ENCODE measurements at regions not wholly inside any gene's neighbourhood (a gene's known extent, or its start where the extent isn't known, plus 50 kb on each side); places are given as distances from the start of the nearest gene placed in this dataset.
"Not testable (repeated sequence)": the region's sequence is repeated elsewhere in the genome, so short reads cannot be mapped to it uniquely, and the experiment has no call there.

GRCh38 chr1:16794609-16795008, 54.3 kb downstream of the RNU1-4 start:
- H3K14ac ChIP-seq (ENCODE audit: low read length); H2BK15ac ChIP-seq (ENCODE audit: low read length); DNase-seq (ENCODE audit: low spot score); H3K9ac ChIP-seq (ENCODE audit: low read depth, low read length, poor library complexity); H3K9me3 ChIP-seq (replicated peaks in 1 of 2; ENCODE audit: control insufficient read depth in 2 of 2, insufficient read depth in 1 of 2, low read depth in 1 of 2, low read length in 2 of 2); H2BK5ac ChIP-seq (ENCODE audit: low read length); H3K27ac ChIP-seq (replicated peaks; ENCODE audit: low read length); H3K79me1 ChIP-seq (ENCODE audit: low read depth, low read length); H2AFZ ChIP-seq (ENCODE audit: low read length); H4K8ac ChIP-seq (ENCODE audit: low read depth, low read length); H3K4ac ChIP-seq (ENCODE audit: low read length); H3K36me3 ChIP-seq (replicated peaks in 1 of 2; ENCODE audit: control insufficient read depth in 2 of 2, insufficient read depth in 2 of 2, low read length in 2 of 2); H4K91ac ChIP-seq (ENCODE audit: low read depth, low read length, poor library complexity); H2BK12ac ChIP-seq (ENCODE audit: low read length); H3K27me3 ChIP-seq (ENCODE audit: control insufficient read depth in 3 of 3, insufficient read depth in 3 of 3, low read depth in 1 of 3, low read length in 3 of 3); H3K23ac ChIP-seq (ENCODE audit: low read depth, low read length, poor library complexity); H3K4me1 ChIP-seq (ENCODE audit: control insufficient read depth in 2 of 2, insufficient read depth in 1 of 2, low read depth in 1 of 2, low read length in 2 of 2); H3K4me3 ChIP-seq (ENCODE audit: low read length in 2 of 2); H2AK5ac ChIP-seq (ENCODE audit: low read depth, low read length); H2BK120ac ChIP-seq (ENCODE audit: low read depth, low read length); H3K4me2 ChIP-seq (ENCODE audit: insufficient read depth, low read length, poor library complexity, severe bottlenecking): not testable (repeated sequence)
- H3K18ac ChIP-seq (ENCODE audit: low read length), result peak overlapping the region; percentile 81
- no CpG with 5 or more reads among the region's 6 CpGs for WGBS, 2 donors (ENCODE audit: extremely low coverage in 2 of 2, insufficient read length in 2 of 2, insufficient replicate concordance in 1 of 2)

GRCh38 chr1:16795119-16795518, 54.8 kb downstream of the RNU1-4 start:
- not testable (repeated sequence) for H3K36me3 ChIP-seq (replicated peaks in 1 of 2; ENCODE audit: control insufficient read depth in 2 of 2, insufficient read depth in 2 of 2, low read length in 2 of 2); H3K4ac ChIP-seq (ENCODE audit: low read length); H3K9ac ChIP-seq (ENCODE audit: low read depth, low read length, poor library complexity); H2BK15ac ChIP-seq (ENCODE audit: low read length); H3K79me1 ChIP-seq (ENCODE audit: low read depth, low read length); H4K8ac ChIP-seq (ENCODE audit: low read depth, low read length); H2BK120ac ChIP-seq (ENCODE audit: low read depth, low read length); H4K91ac ChIP-seq (ENCODE audit: low read depth, low read length, poor library complexity); H2BK12ac ChIP-seq (ENCODE audit: low read length); DNase-seq (ENCODE audit: low spot score); H3K27me3 ChIP-seq (ENCODE audit: control insufficient read depth in 3 of 3, insufficient read depth in 3 of 3, low read depth in 1 of 3, low read length in 3 of 3); H2AK5ac ChIP-seq (ENCODE audit: low read depth, low read length); H3K18ac ChIP-seq (ENCODE audit: low read length); H3K4me2 ChIP-seq (ENCODE audit: insufficient read depth, low read length, poor library complexity, severe bottlenecking); H3K9me3 ChIP-seq (replicated peaks in 1 of 2; ENCODE audit: control insufficient read depth in 2 of 2, insufficient read depth in 1 of 2, low read depth in 1 of 2, low read length in 2 of 2); H3K4me3 ChIP-seq (ENCODE audit: low read length in 2 of 2); H3K4me1 ChIP-seq (ENCODE audit: control insufficient read depth in 2 of 2, insufficient read depth in 1 of 2, low read depth in 1 of 2, low read length in 2 of 2); H2BK5ac ChIP-seq (ENCODE audit: low read length); H3K23ac ChIP-seq (ENCODE audit: low read depth, low read length, poor library complexity); H3K14ac ChIP-seq (ENCODE audit: low read length); H2AFZ ChIP-seq (ENCODE audit: low read length); H3K27ac ChIP-seq (replicated peaks; ENCODE audit: low read length)
- WGBS, 2 donors (ENCODE audit: extremely low coverage in 2 of 2, insufficient read length in 2 of 2, insufficient replicate concordance in 1 of 2), result no CpG with 5 or more reads among the region's 7 CpGs

GRCh38 chr1:16796179-16796578, 55.9 kb downstream of the RNU1-4 start:
- not testable (repeated sequence) for H3K4me1 ChIP-seq (ENCODE audit: control insufficient read depth in 2 of 2, insufficient read depth in 1 of 2, low read depth in 1 of 2, low read length in 2 of 2); H4K8ac ChIP-seq (ENCODE audit: low read depth, low read length); H3K27me3 ChIP-seq (ENCODE audit: control insufficient read depth in 3 of 3, insufficient read depth in 3 of 3, low read depth in 1 of 3, low read length in 3 of 3); H3K18ac ChIP-seq (ENCODE audit: low read length); H3K36me3 ChIP-seq (replicated peaks in 1 of 2; ENCODE audit: control insufficient read depth in 2 of 2, insufficient read depth in 2 of 2, low read length in 2 of 2); H3K23ac ChIP-seq (ENCODE audit: low read depth, low read length, poor library complexity); H3K9me3 ChIP-seq (replicated peaks in 1 of 2; ENCODE audit: control insufficient read depth in 2 of 2, insufficient read depth in 1 of 2, low read depth in 1 of 2, low read length in 2 of 2); DNase-seq (ENCODE audit: low spot score); H2BK15ac ChIP-seq (ENCODE audit: low read length); H2BK12ac ChIP-seq (ENCODE audit: low read length); H4K91ac ChIP-seq (ENCODE audit: low read depth, low read length, poor library complexity); H3K79me1 ChIP-seq (ENCODE audit: low read depth, low read length); H2BK120ac ChIP-seq (ENCODE audit: low read depth, low read length); H2AK5ac ChIP-seq (ENCODE audit: low read depth, low read length); H2BK5ac ChIP-seq (ENCODE audit: low read length); H3K4me3 ChIP-seq (ENCODE audit: low read length in 2 of 2); H3K14ac ChIP-seq (ENCODE audit: low read length); H3K4ac ChIP-seq (ENCODE audit: low read length); H2AFZ ChIP-seq (ENCODE audit: low read length); H3K9ac ChIP-seq (ENCODE audit: low read depth, low read length, poor library complexity)
- H3K4me2 ChIP-seq (ENCODE audit: insufficient read depth, low read length, poor library complexity, severe bottlenecking), result peak overlapping the region; percentile 43
- peak overlapping the region; percentile 44 for H3K27ac ChIP-seq (replicated peaks; ENCODE audit: low read length)
- WGBS, 2 donors (ENCODE audit: extremely low coverage in 2 of 2, insufficient read length in 2 of 2, insufficient replicate concordance in 1 of 2), result no CpG with 5 or more reads among the region's 8 CpGs

DNA sequence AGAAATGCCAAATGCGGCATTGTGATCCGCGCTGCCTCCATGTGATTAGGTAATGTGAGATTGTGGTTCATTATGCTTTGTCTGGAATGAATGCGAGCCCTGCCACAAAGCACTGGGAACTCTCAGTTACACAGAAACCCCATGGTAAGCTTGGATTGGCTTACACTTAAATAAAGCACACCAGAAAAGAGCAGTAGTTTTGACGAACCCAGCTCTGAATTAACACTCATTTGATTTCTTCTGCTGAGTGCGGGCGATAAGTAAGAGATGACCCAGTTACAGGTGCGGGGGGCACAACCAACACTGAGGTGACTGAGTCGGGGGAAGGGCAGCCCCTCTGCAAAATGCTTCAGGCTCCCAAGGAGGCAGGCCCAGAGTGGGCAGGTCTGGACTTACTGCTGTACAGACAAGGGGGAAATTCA, 56.3 kb downstream of the RNU1-4 start:
- peak overlapping the region; percentile 42 for H2AFZ ChIP-seq (ENCODE audit: low read length)
- H4K8ac ChIP-seq (ENCODE audit: low read depth, low read length); H3K14ac ChIP-seq (ENCODE audit: low read length); H3K4me3 ChIP-seq (ENCODE audit: low read length in 2 of 2); H4K91ac ChIP-seq (ENCODE audit: low read depth, low read length, poor library complexity); H2BK15ac ChIP-seq (ENCODE audit: low read length); H3K23ac ChIP-seq (ENCODE audit: low read depth, low read length, poor library complexity); H3K27me3 ChIP-seq (ENCODE audit: control insufficient read depth in 3 of 3, insufficient read depth in 3 of 3, low read depth in 1 of 3, low read length in 3 of 3); H2BK5ac ChIP-seq (ENCODE audit: low read length); H3K4me1 ChIP-seq (ENCODE audit: control insufficient read depth in 2 of 2, insufficient read depth in 1 of 2, low read depth in 1 of 2, low read length in 2 of 2); H3K9me3 ChIP-seq (replicated peaks in 1 of 2; ENCODE audit: control insufficient read depth in 2 of 2, insufficient read depth in 1 of 2, low read depth in 1 of 2, low read length in 2 of 2); H2AK5ac ChIP-seq (ENCODE audit: low read depth, low read length); H2BK120ac ChIP-seq (ENCODE audit: low read depth, low read length); H3K36me3 ChIP-seq (replicated peaks in 1 of 2; ENCODE audit: control insufficient read depth in 2 of 2, insufficient read depth in 2 of 2, low read length in 2 of 2); H3K79me1 ChIP-seq (ENCODE audit: low read depth, low read length): not testable (repeated sequence)
- peak overlapping the region; percentile 90 for H3K18ac ChIP-seq (ENCODE audit: low read length)
- peak overlapping the region; percentile 84 for H2BK12ac ChIP-seq (ENCODE audit: low read length)
- H3K4ac ChIP-seq (ENCODE audit: low read length), result peak overlapping the region; percentile 3
- peak; percentile 76 for DNase-seq (ENCODE audit: low spot score)
- H3K9ac ChIP-seq (ENCODE audit: low read depth, low read length, poor library complexity), result peak overlapping the region; percentile 63
- no CpG with 5 or more reads among the region's 9 CpGs for WGBS, 2 donors (ENCODE audit: extremely low coverage in 2 of 2, insufficient read length in 2 of 2, insufficient replicate concordance in 1 of 2)
- peak overlapping the region; percentile 88 for H3K27ac ChIP-seq (replicated peaks; ENCODE audit: low read length)
- peak overlapping the region; percentile 43 for H3K4me2 ChIP-seq (ENCODE audit: insufficient read depth, low read length, poor library complexity, severe bottlenecking)
